DMS114 treated with DMSO at 0.1 percent for 48 hours (cell line): ENCODE measurements at regions not wholly inside any gene's neighbourhood (a gene's known extent, or its start where the extent isn't known, plus 50 kb on each side); places are given as distances from the start of the nearest gene placed in this dataset.
"Not testable (repeated sequence)": the region's sequence is repeated elsewhere in the genome, so short reads cannot be mapped to it uniquely, and the experiment has no call there.

ENCODE experiments used
- DNase-seq: peaks from one replicate; lab custom pipeline; 2025; ENCODE audit not compliant: unreplicated experiment; lab: John Stamatoyannopoulos, UW

DNA sequence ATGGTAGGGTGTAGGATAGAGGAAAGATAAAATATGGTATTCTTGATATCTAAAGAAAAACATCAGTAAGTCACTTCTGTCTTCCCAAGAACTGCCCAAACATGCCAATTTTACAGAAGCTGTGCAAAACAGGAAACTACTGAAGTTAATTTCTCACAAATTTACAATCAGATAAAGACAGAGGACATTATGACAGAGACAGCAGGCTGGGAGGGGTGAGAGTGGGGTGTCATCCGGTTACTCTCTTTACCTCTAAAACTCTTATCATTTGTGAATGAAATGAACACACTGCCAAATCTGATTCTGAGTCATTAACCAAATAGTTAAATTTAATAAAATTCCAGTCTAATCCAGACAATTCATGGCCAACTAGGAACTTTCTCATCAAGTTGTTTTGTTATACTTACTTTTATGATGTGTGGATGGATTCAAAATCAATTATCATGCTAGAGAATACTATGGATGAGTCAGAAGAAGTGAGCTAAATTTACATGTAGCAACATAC lies 323.2 kb upstream of the MEX3C start:
- DNase-seq = no peak

DNA sequence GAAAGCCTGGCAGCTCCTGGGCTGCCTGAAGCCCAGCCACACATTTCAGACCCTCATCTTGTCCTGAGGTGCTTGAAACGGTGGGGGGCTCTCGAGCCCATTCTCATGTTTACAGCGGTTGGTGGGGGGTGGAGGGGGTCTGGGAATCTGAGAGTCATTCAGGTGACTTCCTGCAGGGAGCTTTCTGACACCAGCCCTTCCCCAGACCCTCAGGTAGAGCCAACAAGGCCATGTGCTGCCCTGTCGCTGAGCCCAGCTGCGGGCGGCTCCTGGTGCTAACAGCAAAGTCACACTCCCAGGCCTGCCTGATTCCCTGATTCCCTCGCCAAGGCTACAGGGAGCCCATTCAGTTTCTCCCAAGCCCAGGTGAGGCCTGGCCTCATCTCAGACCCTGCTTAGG lies 324.9 kb upstream of the MEX3C start:
- no peak for DNase-seq

DNA sequence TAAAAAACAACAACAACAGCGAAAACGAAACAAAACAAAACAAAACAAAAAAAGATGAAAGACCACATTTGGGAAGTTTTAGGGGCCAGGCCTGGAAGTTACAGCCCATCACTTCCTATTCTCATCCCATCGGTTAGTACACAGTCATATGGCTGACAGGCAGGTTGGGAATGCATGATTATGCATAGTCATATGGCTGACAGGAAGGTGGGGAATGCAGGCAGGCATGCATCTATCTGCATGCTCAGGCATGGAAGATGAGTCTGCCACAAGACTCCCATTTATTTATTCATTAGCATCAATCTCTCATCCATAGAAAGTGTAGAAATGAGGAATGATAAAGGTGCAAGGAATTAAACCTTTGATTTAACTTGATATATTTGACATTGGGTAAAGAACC lies 325.3 kb upstream of the MEX3C start:
- no peak for DNase-seq

DNA sequence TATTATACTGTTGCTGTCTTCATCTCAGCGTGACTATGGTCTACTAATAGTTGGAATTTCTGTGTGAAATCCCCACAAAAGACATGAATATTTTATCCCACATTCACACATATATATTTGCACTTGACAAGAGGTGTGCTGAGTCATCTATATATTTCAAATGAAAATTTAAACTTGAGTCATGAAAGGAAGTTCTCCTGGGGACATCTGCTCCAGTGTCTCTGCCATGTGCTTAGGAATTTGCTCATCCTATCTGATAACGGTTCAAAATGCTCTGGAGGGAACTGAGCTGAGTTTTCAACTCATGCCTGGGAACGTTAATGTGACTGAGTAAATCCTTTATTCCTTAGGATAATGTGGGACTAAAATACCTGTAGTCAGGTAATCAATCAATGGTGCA lies 326.2 kb upstream of the MEX3C start:
- no peak for DNase-seq

DNA sequence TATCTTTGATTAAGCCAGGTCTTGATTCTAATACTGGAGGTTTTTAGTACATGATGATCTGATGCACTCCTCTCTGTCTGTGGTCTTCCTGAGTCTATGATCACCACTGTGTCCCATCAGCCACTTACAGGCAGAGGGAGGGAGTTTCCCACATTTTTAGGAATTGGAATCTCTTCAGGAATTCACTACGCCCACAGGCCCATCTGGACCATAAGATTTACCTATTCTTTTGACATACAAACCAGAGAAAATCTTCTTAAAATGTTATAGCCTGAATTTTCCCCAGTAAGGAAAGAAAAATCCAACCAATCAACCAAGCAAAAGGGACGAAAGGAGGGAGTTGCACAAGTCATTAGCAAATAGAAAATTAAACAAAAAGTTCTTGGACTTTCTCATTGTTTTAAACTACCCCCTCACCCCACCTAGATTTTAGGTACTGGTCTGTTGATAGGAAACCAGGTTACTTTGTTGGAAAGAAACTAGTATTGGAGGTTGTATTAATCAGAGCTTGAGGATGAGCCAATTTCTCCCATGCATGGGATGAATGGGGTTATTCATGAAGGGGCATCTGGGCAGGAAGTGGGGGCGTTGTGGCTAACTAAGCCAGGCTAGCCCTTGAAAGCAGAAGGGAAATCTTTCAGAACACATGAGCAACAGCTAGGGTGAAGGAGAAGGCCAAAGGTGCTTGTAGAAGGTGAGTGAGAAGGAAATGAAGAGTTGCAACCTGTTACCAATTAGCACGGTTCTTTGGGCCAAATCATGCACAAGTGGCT lies 328.2 kb upstream of the MEX3C start:
- DNase-seq = no peak

DNA sequence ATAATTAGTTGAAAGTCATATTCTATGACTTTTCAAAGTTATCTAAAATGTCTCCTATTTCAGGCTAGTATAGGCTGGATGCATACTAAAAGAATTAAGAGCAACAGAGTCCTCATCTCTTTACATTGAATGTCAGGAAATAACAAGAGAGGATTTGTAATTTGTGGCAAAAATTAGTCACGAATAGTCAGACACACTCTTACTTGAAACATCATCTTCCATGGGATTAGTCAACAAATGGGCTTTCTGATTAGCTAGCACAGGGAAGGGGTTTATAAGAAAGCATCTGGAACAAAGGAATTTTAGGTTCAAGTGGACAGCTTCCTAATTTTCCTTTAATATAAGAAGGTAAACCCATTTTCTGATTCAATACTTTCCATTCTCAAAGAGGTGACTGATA lies 330.3 kb upstream of the MEX3C start:
- no peak for DNase-seq

DNA sequence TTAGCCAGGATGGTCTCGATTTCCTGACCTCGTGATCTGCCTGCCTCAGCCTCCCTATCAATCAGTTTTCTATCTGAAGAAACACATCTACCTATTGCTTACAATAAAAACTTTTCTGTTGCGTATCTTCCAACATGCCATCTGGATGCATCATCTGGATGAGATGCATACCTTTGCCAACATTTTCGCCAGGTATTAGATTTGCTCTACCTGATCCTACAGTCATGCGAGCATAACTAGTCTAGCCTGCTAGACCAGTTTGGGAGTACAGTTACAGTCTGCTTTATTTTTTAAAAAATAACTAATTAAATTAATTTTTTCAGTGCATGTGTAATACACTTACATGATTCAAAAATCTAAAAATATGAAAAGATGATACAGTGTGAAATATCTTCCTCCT lies 334.0 kb upstream of the MEX3C start:
- DNase-seq = no peak

DNA sequence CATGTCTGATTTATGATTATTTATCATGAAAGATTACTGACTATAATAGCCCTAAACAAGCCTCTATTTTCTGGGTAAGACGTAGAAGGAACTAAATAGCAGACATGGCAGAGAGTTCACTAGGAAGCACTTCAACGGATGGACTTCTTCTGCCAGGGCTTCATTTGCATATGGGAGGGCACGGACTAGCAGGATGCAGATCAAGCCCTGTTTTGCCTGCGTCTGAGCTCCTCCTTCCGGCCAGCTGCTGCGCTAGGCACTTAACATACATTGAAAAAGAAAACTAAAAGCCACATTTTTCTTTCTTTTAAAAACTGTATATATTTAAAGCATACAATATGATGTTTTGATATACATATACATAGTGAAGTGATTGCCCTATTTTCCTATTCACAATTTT lies 340.0 kb upstream of the MEX3C start:
- no peak for DNase-seq

DNA sequence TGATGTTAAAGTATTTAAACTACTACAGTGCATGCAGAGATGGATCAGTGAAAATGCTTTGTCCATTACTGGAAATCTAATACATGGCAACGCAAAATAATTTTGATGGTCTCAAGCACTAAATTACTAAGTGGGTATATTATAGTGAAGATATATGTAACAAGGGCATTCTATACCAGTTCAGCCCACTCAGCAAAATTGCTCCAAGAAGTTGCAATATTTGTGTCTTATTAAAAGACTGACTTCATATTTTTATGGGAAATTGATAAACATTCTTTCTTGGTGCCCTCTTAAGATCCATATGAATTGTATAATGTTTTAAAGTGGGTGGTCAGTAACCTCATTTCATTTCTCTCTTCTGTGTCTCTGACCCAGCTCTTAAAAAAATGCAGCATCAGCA lies 343.1 kb upstream of the MEX3C start:
- DNase-seq = no peak

DNA sequence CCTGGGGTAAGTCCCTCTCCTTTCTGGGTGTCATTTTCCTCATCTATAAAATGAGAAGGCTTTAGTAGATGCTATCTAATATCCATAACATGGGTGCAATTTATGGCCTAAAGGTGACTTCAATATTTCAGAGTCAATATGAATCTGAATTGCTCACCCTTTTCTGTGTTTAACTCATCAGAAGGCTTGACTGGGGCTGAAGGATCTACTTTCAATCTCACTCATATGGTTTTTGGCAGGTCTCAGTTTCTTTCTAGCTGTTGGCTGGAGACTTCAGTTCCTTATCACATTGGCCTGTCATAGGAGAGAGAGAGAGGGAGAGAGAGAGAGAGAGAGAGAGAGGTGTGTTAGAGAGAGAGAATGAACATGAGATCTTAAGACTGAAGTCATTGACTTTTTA lies 343.7 kb upstream of the MEX3C start:
- DNase-seq = no peak

DNA sequence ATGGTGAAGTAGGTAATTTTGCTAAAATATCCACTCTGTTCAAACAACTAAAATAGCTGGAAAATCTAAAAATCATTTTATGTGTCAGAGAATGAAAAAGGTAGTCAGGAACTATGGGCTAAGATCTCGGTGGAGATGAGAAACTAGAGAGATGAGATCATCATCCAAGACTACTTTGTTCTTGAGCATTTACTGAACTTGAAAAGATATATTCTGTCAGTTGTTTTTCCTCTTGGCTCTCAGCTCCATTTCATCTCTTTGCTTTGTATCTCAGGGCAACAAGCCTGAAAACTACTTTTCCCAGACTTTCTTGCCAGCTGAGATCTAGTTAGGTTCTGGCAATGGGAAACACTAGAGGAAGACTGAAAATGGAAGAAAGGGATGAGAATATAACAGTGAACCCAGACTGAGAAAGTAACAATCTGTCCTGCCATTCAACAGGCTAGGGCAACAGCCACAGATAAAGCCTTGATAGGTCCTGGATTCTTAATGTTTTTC lies 346.2 kb upstream of the MEX3C start:
- no peak for DNase-seq

DNA sequence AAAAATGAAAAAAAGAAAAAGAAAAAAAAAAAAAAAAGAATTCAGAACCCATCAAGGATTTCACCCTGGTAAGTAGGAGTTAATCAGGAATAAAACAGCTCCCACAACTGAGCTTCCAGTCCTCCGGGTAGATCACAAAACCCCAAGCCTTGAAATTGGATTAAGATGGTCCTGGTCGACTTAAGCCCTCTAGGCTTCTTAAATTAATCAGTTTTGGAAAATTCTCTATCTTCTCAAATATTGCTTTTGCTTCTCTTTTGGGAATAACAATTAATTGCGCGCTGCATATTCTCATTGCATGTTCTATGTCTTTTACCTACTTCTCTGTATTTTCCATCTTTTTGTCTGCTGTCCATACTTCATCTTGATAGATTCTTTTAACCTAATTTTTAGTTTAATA lies 348.0 kb upstream of the MEX3C start:
- no peak for DNase-seq

DNA sequence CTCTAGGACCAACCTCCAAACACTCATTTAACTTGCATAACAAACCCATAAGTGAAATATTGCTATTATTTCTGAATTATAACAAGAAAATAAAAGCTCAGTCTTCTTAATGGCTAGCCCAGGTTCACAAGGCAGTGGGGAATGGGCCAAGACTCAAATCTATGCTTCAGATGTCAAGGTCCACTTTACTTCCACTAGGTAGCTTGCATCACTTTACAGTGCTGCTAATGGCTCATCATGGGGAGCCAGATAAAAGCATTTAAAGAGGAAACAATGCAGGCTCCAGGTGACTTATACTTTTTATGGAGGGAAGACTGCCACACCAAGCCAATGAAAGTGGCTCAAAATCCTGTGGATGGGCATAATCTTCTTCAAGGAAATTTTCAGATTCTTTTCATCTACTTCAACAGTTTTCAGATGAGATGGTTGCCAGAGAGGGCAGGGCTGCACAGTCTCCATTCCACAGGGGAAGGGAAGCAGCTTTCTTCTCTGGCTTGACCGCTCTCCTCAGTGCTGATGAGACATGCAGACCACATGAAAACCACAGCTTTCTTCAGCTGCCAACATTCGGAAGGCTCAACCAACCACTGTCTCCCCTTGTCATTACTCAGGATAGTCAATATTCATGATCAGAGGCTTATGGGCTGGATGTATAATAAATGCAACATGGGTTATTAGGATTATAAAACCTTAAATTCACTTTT lies 361.9 kb upstream of the MEX3C start:
- DNase-seq = no peak

DNA sequence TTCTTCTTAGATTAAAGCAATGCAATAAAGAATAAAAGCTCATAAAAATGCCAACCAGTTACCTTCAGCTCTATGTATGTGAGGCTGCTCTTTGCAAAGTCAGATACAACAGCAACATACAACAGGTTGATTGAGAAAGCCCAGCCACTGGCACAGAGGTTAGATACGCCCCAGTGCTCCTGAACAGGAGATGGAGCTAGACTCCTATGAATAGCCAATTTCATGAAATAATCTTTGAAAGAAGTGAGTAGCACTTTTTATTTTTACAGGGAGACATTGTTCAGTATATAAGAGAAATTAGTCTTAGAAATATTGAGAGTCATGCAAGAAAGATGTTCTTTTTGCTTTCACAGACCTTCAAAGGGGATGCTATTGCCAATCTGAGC lies 362.4 kb upstream of the MEX3C start:
- DNase-seq = no peak

DNA sequence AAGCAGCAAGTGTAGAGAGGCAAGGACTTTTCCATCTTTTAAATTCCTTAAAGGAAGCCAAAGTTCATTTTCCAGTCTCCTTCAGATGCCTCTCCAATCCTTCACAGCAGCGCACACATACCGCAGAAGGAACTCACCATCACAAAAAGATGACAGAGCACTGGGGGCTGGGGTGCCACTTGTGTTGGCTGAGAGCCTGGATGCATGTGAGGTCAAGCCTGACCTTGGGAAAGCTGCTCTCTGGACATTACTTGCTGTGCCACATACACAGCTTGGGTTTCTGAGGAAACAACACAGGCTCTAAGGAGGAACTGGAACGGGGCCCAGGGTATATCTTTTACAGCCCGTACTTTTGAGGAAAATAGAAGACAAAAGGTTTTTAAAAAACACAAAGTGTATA lies 364.3 kb upstream of the MEX3C start:
- DNase-seq = no peak

DNA sequence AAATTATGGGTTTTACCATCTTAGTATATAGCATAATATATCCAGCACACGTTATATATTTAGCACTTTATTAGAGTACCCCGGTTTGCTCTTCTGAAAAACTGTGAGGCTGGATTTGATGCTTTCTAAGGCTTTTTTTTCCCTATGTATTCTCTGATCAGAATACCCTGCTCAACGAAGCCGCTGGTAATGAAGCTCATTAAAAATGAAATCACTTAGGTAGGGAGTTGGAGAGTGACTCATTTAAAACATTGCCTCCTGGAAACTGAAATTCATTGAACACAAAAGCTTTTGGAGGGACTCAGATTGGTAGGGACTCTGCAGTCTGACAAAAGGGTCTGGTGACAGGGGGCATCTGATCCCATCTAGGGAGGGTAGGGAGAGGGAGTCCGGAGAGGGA lies 365.4 kb upstream of the MEX3C start:
- DNase-seq = no peak

DNA sequence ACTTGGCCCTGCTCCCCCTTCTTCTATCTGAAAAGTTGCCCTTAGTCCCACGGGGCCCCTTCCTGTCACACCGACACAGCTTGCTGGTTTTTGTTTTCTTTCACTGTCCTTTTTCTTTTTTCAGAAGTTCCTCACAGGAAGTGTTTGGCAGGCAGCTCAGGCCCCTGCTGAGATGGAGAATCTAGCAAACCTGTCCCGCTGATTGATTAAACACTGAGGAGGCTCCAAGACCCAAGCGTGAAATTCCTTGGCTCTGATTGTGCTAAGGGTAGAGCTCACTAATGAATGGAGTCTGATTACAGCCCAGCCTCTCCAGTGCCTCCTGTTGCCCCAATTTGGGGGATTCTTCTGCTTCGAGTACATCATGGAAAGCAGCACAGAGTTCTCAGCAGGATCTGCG lies 365.9 kb upstream of the MEX3C start:
- DNase-seq = no peak

DNA sequence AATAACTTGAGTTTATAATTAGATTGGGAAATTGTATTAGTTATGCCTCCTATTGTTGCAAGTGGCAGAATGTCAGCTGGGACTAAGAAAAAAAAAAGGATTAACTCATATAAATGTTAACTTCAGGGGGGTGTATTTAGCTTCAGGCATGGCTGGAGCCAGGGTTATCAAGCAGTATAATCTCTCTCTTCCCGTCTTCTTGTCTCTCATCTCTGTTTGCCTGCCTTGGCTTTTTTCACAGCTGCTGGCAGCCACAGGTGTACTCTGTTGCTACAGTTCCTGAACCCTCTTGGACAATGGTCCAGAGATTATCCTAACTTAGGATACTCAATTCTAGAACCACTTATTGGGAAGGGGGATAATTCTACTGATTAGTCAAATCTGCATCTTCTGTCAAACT lies 370.7 kb upstream of the MEX3C start:
- DNase-seq = no peak

DNA sequence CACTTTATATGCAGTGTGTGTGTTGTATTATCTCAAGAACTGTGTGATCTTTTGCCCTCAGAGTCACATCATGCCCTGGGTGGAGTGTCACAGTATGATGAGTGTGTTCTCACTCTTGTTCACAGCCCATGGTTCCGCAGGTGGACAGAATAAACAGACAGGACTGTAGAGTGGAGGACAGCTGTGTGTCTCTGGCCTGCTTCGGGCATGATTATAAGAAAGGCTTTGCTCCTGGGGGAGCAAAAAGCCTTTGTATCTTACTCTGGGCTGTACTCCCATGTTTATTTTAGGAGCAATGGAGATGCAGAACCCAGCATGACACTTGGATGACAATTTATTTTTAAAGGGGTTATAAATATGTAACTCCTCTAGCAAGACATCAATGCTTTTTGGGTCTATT lies 371.7 kb upstream of the MEX3C start:
- no peak for DNase-seq

DNA sequence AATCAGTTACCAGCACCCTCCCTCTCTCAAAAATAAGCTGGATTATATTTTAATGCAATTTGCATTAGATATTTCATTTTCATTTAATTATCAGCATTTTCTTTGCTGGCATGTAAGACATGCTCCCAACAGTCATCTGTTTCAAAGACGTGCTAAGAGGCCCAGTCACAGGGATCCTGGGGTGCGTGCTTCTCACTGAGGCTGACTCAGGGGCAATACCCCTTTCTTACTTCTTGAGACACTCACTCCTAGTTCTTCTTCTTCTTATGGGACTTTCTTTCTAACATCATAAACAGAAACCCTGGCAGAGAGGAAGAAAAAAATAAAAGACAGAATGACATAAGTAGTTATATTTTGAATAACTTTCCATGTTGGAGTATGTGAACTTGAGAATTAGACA lies 372.1 kb upstream of the MEX3C start:
- no peak for DNase-seq

DNA sequence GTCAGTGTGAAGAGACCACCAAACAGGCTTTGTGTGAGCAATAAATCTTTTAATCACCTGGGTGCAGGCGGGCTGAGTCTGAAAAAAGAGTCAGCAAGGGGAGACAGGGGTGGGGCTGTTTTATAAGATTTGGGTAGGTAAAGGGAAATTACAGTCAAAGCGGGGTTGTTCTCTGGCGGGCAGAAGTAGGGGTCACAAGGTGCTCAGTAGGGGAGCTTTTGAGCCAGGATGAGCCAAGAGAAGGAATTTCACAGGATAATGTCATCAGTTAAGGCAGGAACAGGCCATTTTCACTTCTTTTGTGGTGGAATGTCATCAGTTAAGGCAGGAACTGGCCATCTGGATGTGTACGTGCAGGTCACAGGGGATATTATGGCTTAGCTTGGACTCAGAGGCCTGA lies 372.6 kb upstream of the MEX3C start:
- DNase-seq = not testable (repeated sequence)

DNA sequence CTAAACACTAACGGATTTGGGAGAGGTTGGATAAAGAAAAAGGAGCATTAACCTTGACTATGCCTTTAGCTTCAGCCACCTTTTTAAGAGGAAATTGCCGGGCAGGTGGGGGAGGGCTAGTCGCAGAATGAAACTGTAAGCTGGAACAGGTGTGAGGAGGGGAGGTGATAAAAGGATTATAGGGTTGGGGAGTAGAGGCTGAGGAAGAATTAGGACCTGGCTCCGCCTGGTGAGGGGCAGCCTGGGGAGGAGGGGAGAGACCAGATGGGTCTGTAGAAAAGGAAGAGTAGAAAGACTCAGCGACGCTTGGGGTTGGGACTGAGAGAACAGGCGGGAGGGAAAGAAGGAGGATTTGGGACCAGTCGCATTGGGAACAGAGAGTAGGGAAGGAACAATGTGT lies 376.4 kb upstream of the MEX3C start:
- DNase-seq = not testable (repeated sequence)

DNA sequence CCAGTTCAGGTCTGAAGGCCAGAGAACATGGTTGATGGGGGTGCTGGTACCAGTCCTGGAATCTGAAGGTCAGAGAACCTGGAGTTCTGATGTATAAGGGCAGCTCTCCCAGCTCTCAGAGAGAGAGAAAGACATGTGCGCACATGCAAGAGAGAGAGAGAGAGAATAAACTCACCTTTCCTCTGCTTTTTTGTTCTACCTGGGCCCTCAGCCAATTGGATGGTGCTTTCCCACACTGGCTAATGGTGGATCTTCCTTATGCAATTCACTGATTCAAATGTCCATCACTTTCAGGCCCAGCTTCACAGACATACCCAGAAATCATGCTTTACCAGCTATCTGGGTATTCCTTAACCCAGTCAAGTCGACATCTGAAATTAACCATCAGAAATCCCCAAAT lies 377.7 kb upstream of the MEX3C start:
- no peak for DNase-seq
